Cardiac fibroblast (primary cell): ENCODE measurements at regions not wholly inside any gene's neighbourhood (a gene's known extent, or its start where the extent isn't known, plus 50 kb on each side); places are given as distances from the start of the nearest gene placed in this dataset.

ENCODE experiments used
- DNase-seq, 2 donors: peaks; one replicate each; pipeline versions ENCODE4 v3.0.0 to v3.0.0-alpha.2; 2010; ENCODE audit warnings: low read depth in 2 of 2
- H3K4me3 ChIP-seq, 2 donors: replicated peaks in 1 of 2; 1 replicate in 1 of 2; 2 replicates in 1 of 2; pipeline ENCODE4 v1.5.1; 2011; ENCODE audit warnings: low read depth in 2 of 2, low read length in 2 of 2, mild to moderate bottlenecking in 2 of 2, moderate library complexity in 1 of 2
- TF ChIP-seq, protein P1 (sequence below): IDR thresholded peaks from one replicate; pipeline ENCODE4 v1.5.1; 2011; ENCODE audit warnings: low read depth, mild to moderate bottlenecking, low read length, inconsistent platforms

GRCh38 chr17:404703-405102, 52.1 kb upstream of the RPH3AL start:
- TF ChIP-seq, protein P1, sequence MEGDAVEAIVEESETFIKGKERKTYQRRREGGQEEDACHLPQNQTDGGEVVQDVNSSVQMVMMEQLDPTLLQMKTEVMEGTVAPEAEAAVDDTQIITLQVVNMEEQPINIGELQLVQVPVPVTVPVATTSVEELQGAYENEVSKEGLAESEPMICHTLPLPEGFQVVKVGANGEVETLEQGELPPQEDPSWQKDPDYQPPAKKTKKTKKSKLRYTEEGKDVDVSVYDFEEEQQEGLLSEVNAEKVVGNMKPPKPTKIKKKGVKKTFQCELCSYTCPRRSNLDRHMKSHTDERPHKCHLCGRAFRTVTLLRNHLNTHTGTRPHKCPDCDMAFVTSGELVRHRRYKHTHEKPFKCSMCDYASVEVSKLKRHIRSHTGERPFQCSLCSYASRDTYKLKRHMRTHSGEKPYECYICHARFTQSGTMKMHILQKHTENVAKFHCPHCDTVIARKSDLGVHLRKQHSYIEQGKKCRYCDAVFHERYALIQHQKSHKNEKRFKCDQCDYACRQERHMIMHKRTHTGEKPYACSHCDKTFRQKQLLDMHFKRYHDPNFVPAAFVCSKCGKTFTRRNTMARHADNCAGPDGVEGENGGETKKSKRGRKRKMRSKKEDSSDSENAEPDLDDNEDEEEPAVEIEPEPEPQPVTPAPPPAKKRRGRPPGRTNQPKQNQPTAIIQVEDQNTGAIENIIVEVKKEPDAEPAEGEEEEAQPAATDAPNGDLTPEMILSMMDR: no peak
- DNase-seq: no peak
- no peak overlapping the region for H3K4me3 ChIP-seq
